ENCODE measurements at regions not wholly inside any gene's neighbourhood (a gene's known extent, or its start where the extent isn't known, plus 50 kb on each side); places are given as distances from the start of the nearest gene placed in this dataset.

DNA sequence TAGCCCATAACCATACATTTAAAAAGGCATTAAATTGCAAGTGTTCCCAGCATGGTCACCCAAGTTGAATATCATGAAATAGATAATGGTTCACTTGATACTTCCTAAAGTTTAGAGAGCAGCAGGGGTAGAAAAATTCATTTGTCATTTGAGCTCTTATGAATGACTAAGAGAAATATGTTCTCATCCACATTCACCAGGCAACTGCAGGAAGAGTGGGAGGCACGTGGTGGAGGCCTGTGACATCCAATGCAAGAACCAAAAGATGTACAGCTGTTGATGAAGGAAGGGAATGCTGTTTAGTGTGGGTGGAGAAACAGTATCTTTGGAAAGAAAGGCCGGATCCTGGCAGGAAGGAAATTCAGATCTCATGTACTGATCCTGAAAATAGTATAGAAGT lies 473.1 kb downstream of the ADGRL2 start:
- H3K9me3 Mint-ChIP-seq: peaks cover 3% of the 10 kb centered on the region
- no peaks in the 10 kb centered on the region for H3K27me3 Mint-ChIP-seq (ENCODE audit: low read depth)
- no peak for DNase-seq (ENCODE audit: low spot score)
- no peak overlapping the region for H3K4me3 Mint-ChIP-seq
- no peak overlapping the region for H3K27ac Mint-ChIP-seq
- no peaks in the 10 kb centered on the region for H3K4me1 Mint-ChIP-seq (ENCODE audit: low read depth)
- H3K36me3 Mint-ChIP-seq (ENCODE audit: low read depth): no peaks in the 10 kb centered on the region

DNA sequence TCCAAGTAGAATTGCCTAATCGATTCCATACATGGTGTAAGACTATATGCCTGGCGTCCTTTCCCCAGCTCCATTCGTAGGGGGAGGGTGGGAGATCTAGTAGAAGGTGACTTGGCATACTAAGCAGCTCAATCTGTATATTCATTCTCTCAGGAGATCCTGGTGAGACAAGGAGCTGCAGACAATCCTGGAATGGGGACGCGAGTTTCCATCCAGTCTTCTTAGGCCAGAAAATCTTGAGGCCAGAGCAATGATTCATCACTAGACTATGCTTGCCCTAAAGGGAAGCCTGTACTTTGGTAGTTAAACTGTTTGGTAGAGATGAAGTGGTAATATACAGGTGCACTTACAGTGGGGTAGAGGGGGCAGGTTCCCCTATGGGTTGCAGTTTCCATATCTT lies 468.7 kb downstream of the ADGRL2 start:
- Mint-ChIP-seq H3K4me3 (no peak overlapping the region), H3K36me3 (ENCODE audit: low read depth) (no peaks in the 10 kb centered on the region), H3K4me1 (ENCODE audit: low read depth) (no peaks in the 10 kb centered on the region), H3K9me3 (peaks cover 3% of the 10 kb centered on the region), H3K27ac (no peak overlapping the region), H3K27me3 (ENCODE audit: low read depth) (no peaks in the 10 kb centered on the region)
- no peak for DNase-seq (ENCODE audit: low spot score)

DNA sequence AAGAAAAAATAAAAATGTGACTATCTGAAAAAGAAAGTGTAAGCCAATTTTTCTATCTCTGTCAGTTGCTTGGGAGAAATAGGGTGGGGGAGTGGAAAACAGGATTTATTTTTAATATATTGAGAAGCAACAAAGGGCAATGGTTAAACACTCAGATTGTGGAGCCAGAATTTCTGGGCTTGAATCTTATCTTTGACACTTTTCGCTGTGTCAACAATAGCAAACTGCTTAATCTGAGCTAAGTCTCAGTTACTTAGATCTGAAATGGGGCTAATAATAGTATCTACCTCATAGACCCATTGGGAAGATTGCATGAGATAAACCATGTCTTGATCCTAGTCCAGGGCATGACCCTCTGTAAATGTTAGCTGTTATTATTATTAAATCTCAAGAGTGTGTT lies 468.1 kb downstream of the ADGRL2 start:
- no peak overlapping the region for H3K27ac Mint-ChIP-seq
- no peaks in the 10 kb centered on the region for H3K36me3 Mint-ChIP-seq (ENCODE audit: low read depth)
- no peaks in the 10 kb centered on the region for H3K27me3 Mint-ChIP-seq (ENCODE audit: low read depth)
- H3K4me1 Mint-ChIP-seq (ENCODE audit: low read depth): no peaks in the 10 kb centered on the region
- peaks cover 3% of the 10 kb centered on the region for H3K9me3 Mint-ChIP-seq
- H3K4me3 Mint-ChIP-seq: no peak overlapping the region
- no peak for DNase-seq (ENCODE audit: low spot score)

DNA sequence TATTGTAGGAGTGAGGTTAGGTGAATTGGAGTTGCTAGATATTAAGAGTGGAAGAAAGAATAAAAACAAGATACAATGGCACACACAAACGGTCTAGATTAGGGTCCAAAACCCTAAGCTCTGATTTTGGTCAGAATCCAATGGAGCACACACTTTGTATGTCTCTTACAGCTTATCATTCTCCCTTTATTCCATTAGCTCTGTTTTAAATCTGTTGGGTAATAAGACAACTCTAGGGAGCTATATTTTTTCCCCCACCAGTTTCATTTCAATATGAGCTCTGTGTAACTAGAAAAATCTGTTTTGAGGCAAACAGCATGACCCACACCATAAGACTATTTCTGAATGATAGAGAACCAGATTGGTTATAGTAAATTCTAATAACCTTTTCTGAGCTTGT lies 465.6 kb downstream of the ADGRL2 start:
- H3K4me1 Mint-ChIP-seq (ENCODE audit: low read depth): no peaks in the 10 kb centered on the region
- DNase-seq (ENCODE audit: low spot score): no peak
- no peaks in the 10 kb centered on the region for H3K27me3 Mint-ChIP-seq (ENCODE audit: low read depth)
- no peak overlapping the region for H3K27ac Mint-ChIP-seq
- H3K9me3 Mint-ChIP-seq: peaks cover 3% of the 10 kb centered on the region
- H3K36me3 Mint-ChIP-seq (ENCODE audit: low read depth): no peaks in the 10 kb centered on the region
- no peak overlapping the region for H3K4me3 Mint-ChIP-seq

DNA sequence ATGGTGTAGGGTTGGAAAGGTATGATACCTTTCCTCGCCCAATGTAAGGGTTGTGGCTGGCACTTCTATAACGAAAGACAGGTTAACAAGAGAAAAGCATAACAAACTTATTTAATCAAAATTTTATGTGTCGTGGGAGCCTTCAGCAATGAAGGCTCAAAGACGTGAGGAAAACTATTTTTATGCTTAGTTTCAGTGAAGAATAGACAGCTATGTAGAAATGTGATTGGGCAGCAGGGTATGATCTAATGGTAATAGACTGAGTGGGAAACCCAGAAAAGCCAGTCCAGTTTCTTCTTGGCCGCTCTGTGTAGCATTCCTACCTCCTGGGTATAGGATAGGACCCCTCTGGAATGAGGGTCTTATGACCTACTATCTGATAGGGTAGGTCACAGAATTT lies 464.7 kb downstream of the ADGRL2 start:
- peaks cover 3% of the 10 kb centered on the region for H3K9me3 Mint-ChIP-seq
- no peaks in the 10 kb centered on the region for H3K4me1 Mint-ChIP-seq (ENCODE audit: low read depth)
- no peaks in the 10 kb centered on the region for H3K36me3 Mint-ChIP-seq (ENCODE audit: low read depth)
- no peak overlapping the region for H3K27ac Mint-ChIP-seq
- H3K27me3 Mint-ChIP-seq (ENCODE audit: low read depth): no peaks in the 10 kb centered on the region
- no peak for DNase-seq (ENCODE audit: low spot score)
- H3K4me3 Mint-ChIP-seq: no peak overlapping the region

DNA sequence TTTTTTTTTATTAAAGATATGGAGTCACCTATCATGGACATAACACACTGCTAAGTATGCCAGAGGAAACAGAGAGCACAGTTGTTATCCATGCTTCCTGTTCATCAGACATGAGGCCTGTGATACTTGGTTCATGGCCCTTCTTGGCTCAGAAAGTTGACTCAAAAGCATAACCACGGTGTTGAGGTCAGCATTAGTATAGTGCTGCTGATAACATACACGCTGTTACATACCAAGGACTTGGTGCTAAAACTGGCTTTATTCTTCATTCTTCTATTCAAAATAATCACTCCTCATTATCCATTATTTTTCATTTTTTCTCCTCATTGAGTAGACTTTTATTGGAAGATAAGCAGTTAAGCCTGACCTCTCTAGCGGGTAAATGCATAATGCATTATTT lies 464.1 kb downstream of the ADGRL2 start:
- H3K9me3 Mint-ChIP-seq: peaks cover 3% of the 10 kb centered on the region
- DNase-seq (ENCODE audit: low spot score): no peak
- H3K4me3 Mint-ChIP-seq: no peak overlapping the region
- no peaks in the 10 kb centered on the region for H3K36me3 Mint-ChIP-seq (ENCODE audit: low read depth)
- H3K27ac Mint-ChIP-seq: no peak overlapping the region
- no peaks in the 10 kb centered on the region for H3K4me1 Mint-ChIP-seq (ENCODE audit: low read depth)
- H3K27me3 Mint-ChIP-seq (ENCODE audit: low read depth): no peaks in the 10 kb centered on the region

DNA sequence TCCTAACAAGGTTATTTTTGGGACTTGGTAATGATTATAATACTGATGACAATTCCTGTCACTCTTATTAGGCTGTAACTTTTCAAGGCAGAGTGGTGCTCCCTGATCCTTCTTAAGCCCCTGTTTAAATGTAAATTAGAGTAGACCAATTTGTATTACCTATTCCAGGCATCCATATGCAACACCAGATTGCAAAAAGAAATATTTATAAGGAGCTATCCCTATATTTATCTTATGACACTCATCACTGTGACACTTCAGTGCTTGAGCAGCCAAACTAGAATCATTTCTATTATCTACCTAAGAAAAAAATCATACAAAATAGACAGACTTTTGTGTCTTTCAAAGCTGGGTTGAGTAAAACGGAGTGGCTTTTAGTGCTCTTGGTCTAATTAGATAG lies 462.7 kb downstream of the ADGRL2 start:
- DNase-seq (ENCODE audit: low spot score): no peak
- Mint-ChIP-seq H3K4me3 (no peak overlapping the region), H3K36me3 (ENCODE audit: low read depth) (no peaks in the 10 kb centered on the region), H3K27me3 (ENCODE audit: low read depth) (no peaks in the 10 kb centered on the region), H3K27ac (no peak overlapping the region), H3K4me1 (ENCODE audit: low read depth) (no peaks in the 10 kb centered on the region), H3K9me3 (no peaks in the 10 kb centered on the region)

DNA sequence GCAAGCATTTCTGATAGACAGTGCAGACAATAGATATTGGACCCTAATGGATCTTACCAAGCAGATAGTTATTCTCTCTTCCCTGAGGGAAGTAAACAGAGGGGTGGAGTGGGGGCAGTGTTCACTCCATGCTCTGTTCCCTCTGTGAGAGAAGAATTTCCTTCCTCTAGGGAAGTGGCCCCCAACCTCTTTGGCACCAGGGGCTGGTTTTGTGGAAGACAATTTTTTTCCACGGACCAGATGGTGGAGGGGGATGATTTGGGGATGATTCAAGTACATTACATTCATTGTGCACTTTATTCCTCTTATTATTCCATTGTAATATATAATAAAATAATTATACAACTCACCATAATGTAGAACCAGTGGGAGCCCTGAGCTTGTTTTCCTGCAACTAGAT lies 459.9 kb downstream of the ADGRL2 start:
- Mint-ChIP-seq H3K4me1 (ENCODE audit: low read depth) (no peaks in the 10 kb centered on the region), H3K9me3 (no peaks in the 10 kb centered on the region), H3K36me3 (ENCODE audit: low read depth) (no peaks in the 10 kb centered on the region), H3K27ac (no peak overlapping the region), H3K27me3 (ENCODE audit: low read depth) (no peaks in the 10 kb centered on the region), H3K4me3 (no peak overlapping the region)
- no peak for DNase-seq (ENCODE audit: low spot score)

DNA sequence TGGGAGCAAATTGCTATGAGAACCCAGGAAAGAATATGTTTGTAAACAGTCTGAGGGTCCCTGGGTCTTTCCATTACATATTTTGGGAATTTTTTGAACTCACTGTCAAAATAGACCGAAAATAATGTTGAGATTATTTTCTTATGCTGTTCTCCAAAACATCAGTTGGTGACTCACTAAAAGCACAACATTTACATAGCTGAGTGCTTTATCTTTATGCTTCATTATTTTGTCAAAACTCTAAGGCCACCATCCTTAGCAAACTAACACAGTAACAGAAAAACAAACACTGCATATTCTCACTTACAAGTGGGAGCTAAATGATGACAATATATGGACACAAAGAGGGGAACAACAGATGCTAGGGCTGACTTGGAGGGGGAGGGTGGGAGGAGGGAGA lies 459.3 kb downstream of the ADGRL2 start:
- Mint-ChIP-seq H3K36me3 (ENCODE audit: low read depth) (no peaks in the 10 kb centered on the region), H3K9me3 (no peaks in the 10 kb centered on the region), H3K4me3 (no peak overlapping the region), H3K27me3 (ENCODE audit: low read depth) (no peaks in the 10 kb centered on the region), H3K27ac (no peak overlapping the region), H3K4me1 (ENCODE audit: low read depth) (no peaks in the 10 kb centered on the region)
- no peak for DNase-seq (ENCODE audit: low spot score)

DNA sequence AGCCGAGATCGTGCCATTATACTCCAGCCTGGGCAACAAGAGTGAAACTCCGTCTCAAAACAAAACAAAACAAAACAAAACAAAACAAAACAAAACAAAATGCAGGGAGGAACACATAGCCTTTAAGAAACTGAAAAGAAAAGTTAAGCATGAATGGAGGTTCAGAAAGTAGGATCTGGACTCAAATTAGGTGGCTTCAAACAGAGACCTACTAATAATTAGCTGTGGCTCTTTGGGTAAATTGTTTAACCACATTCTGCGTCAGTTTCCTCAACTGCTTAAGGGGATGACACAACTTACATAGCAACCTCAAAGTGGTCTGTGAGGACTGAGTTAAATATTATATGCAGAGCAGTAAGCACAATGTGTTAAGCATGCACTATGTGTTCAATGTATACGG lies 458.2 kb downstream of the ADGRL2 start:
- DNase-seq (ENCODE audit: low spot score): no peak
- no peaks in the 10 kb centered on the region for H3K9me3 Mint-ChIP-seq
- H3K27ac Mint-ChIP-seq: no peak overlapping the region
- no peaks in the 10 kb centered on the region for H3K36me3 Mint-ChIP-seq (ENCODE audit: low read depth)
- H3K4me1 Mint-ChIP-seq (ENCODE audit: low read depth): no peaks in the 10 kb centered on the region
- no peak overlapping the region for H3K4me3 Mint-ChIP-seq
- no peaks in the 10 kb centered on the region for H3K27me3 Mint-ChIP-seq (ENCODE audit: low read depth)

DNA sequence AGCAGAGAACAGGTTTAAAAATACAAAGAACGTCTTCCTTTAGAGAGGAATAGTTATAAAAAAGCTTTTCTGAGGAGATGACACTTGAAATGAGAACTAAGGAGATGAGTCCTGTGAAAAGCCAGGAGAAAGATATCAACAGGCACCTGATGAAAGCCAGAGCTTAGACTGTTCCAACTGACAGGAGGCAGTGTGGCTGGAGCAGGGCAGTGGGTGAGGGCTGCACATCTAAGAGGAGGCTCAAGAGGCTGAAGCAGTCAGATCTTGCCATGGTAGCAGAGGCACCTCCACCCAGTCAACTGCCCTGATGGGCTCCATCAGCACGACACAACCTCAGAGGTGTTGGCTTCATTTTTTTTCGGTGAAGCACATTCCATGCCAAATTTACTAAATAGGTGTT lies 445.3 kb downstream of the ADGRL2 start:
- Mint-ChIP-seq H3K27me3 (ENCODE audit: low read depth) (no peaks in the 10 kb centered on the region), H3K4me3 (no peak overlapping the region), H3K27ac (no peak overlapping the region), H3K36me3 (ENCODE audit: low read depth) (no peaks in the 10 kb centered on the region), H3K9me3 (peaks cover 6% of the 10 kb centered on the region), H3K4me1 (ENCODE audit: low read depth) (no peaks in the 10 kb centered on the region)
- DNase-seq (ENCODE audit: low spot score): no peak

DNA sequence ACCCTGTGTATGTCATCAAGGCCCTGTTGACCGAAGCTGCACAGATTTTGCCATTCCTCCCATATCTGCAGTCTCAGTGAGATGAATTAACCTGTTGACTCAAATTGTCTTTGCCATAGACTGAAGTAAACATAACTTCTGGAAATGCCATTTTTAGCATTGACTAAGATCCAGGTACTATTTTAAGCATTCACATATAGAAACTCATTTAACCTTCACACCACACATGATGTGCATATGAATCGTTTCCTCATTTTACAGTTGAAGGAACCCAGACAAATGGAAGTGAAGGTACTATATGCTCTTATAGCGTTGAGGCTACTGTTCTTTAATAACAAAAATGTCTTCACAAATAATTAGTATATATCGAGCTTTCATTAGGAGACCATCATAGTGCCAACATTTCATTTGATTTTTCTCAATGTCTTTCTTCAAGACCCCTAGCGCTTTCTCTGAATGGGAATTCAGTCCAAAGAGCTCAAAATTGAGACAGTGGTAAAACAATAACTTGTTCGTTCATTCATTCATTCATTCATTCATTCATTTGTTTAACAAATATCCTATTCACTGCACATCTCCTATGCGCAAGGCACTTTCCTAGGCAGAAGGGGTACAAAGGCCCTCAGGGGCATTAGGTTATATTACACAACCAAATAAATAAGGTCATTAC lies 444.7 kb downstream of the ADGRL2 start:
- H3K4me3 Mint-ChIP-seq: no peak overlapping the region

DNA sequence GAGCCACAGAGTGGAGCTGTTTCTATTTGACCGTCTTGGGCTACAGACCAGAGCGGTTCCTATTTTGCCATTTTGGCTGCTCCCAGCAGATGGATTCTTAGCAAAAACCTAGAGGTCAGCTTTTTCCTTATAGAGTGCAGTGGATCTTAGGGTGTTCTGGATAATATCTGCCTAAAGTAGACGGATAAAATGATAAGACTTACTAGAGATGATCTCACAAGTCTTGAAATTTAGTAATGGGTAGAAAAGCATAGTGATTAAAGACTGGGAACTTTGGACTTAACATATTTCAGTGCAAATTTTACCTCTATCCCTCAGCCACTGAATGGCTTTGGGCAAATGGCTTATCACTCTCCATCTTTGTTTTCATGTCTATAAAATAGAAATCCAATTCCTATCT lies 439.8 kb downstream of the ADGRL2 start:
- Mint-ChIP-seq H3K4me1 (ENCODE audit: low read depth) (no peaks in the 10 kb centered on the region), H3K27ac (no peak overlapping the region), H3K9me3 (peaks cover 9% of the 10 kb centered on the region), H3K4me3 (no peak overlapping the region), H3K36me3 (ENCODE audit: low read depth) (no peaks in the 10 kb centered on the region), H3K27me3 (ENCODE audit: low read depth) (no peaks in the 10 kb centered on the region)
- no peak for DNase-seq (ENCODE audit: low spot score)

More for the DNA sequence above, 444.7 kb downstream of the ADGRL2 start:
- no peaks in the 10 kb centered on the region for H3K4me1 Mint-ChIP-seq (ENCODE audit: low read depth)
- peaks cover 6% of the 10 kb centered on the region for H3K9me3 Mint-ChIP-seq
- no peaks in the 10 kb centered on the region for H3K27me3 Mint-ChIP-seq (ENCODE audit: low read depth)
- DNase-seq (ENCODE audit: low spot score): no peak
- H3K27ac Mint-ChIP-seq: no peak overlapping the region
- H3K36me3 Mint-ChIP-seq (ENCODE audit: low read depth): no peaks in the 10 kb centered on the region

DNA sequence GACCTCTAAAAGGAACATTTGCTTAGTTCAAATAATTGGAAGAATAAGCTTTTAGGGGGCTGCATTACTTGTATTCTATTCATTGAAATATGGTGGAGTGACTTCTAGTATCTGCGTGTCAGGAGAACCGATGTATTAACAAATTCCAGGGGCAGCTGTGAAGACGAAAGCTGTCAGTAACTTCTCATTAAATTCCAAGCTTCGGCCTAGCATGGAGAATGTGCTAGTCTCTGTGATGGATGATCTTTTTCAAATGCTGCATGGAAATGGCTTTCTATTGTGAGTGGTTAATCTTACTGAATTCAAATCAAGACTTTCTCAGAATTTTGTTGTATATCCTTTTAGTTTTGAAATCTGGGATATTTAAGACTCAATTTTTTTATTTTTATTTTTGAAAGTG lies 429.9 kb downstream of the ADGRL2 start:
- Mint-ChIP-seq H3K36me3 (ENCODE audit: low read depth) (no peaks in the 10 kb centered on the region), H3K27ac (no peak overlapping the region), H3K27me3 (ENCODE audit: low read depth) (no peaks in the 10 kb centered on the region), H3K4me1 (ENCODE audit: low read depth) (no peaks in the 10 kb centered on the region), H3K4me3 (no peak overlapping the region), H3K9me3 (peaks cover 10% of the 10 kb centered on the region)
- no peak for DNase-seq (ENCODE audit: low spot score)

DNA sequence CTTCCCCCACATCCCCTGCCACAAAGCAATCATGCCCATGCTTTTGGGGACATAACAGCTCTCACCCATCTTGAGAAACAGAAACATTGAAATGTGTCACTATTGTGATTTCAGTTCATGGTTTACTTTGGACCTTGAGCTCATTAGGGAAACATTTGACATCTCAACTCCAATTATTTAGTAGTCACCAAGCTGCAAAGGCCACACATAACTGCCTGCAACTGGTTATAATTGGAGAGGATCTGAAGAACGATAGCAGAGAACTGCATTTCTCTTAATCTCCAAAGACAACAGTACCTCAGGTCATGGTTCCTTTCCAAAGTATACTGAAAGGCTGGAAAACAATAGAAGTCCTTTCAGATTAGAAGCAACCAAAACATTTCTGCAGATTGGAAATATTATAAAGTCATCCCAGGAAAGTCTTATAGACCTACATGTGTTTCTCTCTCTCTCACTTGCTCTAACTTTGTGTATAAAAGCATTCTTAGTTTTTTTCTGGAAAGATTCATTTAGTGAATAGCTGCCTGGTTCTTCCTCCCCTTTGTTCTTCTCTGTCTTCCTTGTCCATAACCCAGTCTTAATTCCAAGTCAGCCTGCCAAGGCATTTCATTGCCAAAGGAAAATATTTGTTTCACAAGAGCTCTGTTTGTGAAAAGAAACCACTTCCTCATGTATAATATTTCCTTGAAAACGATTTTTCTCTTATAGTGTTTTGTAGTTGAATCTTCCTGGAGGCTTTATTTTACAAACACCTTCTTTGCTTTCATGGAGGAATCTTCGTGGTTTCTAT lies 426.8 kb downstream of the ADGRL2 start:
- H3K9me3 Mint-ChIP-seq: no peaks in the 10 kb centered on the region
- H3K27me3 Mint-ChIP-seq (ENCODE audit: low read depth): no peaks in the 10 kb centered on the region
- no peak overlapping the region for H3K27ac Mint-ChIP-seq
- DNase-seq (ENCODE audit: low spot score): no peak
- no peak overlapping the region for H3K4me3 Mint-ChIP-seq
- no peaks in the 10 kb centered on the region for H3K36me3 Mint-ChIP-seq (ENCODE audit: low read depth)
- peaks cover 2% of the 10 kb centered on the region for H3K4me1 Mint-ChIP-seq (ENCODE audit: low read depth)

All from T-helper 2 cell treated with Interferon-gamma antibody and Interleukin-4, amounts not matched to agents 5 μg/mL and 100 μg/mL, for 36 hours (primary cell).